Gastrocnemius medialis (tissue), 4 donors: ENCODE measurements at regions not wholly inside any gene's neighbourhood (a gene's known extent, or its start where the extent isn't known, plus 50 kb on each side); places are given as distances from the start of the nearest gene placed in this dataset.
A peak's percentile ranks its signal among the peaks of the same experiment; 100 is the strongest.

ENCODE experiments used
- ATAC-seq, 2 donors: fragments of 150-250 bp; one replicate each; pipeline ENCODE4 v1.9.1; 2016
- DNase-seq, 2 donors: peaks; one replicate each; pipeline ENCODE4 v3.0.0-alpha.2; 2019
- H3K27ac ChIP-seq, 4 donors: fragments of 200-600 bp; sonication (generic); 1 replicate in 1 of 4; 2 replicates in 3 of 4; pipeline ENCODE4 v1.5.1; 2016 to 2018; ENCODE audit warnings: mild to moderate bottlenecking in 2 of 4, moderate library complexity in 1 of 4
- H3K27me3 ChIP-seq, 3 donors: fragments of 200-600 bp; sonication (generic) in 2 of 3; 1 replicate in 1 of 3; 2 replicates in 2 of 3; pipeline versions ENCODE4 v1.5.1 to v1.6.0; 2016 to 2019; ENCODE audit warnings: mild to moderate bottlenecking in 1 of 3, moderate library complexity in 1 of 3
- H3K36me3 ChIP-seq, 2 donors: fragments of 200-600 bp; sonication (generic) in 1 of 2; one replicate each; pipeline ENCODE4 v1.5.1; 2017 to 2018
- H3K4me1 ChIP-seq, 2 donors: fragments of 200-600 bp; sonication (generic) in 1 of 2; one replicate each; pipeline ENCODE4 v1.5.1; 2016 to 2017; ENCODE audit warnings: mild to moderate bottlenecking in 2 of 2
- H3K4me3 ChIP-seq, 4 donors: fragments of 200-600 bp; sonication (generic) in 3 of 4; 1 replicate in 1 of 4; 2 replicates in 3 of 4; pipeline ENCODE4 v1.5.1; 2016 to 2019; ENCODE audit warnings: mild to moderate bottlenecking in 2 of 4
- H3K9me3 ChIP-seq, 3 donors: fragments of 200-600 bp; sonication (generic) in 2 of 3; 1 replicate in 1 of 3; 2 replicates in 2 of 3; pipeline ENCODE4 v1.5.1; 2016 to 2019
- CTCF ChIP-seq, 5 experiments: fragments of 450-650 bp in 3 of 5; fragments of 200-600 bp in 2 of 5; sonication (generic) in 2 of 5; IDR thresholded peaks in 4 of 5; conservative IDR thresholded peaks in 1 of 5; 1 replicate in 4 of 5; 2 replicates in 1 of 5; pipeline ENCODE4 v1.5.1; 2016 to 2019; ENCODE audit warnings: antibody characterized with exemption in 5 of 5, mild to moderate bottlenecking in 3 of 5, moderate library complexity in 3 of 5
- POLR2A ChIP-seq, 2 donors: fragments of 450-650 bp; IDR thresholded peaks; one replicate each; pipeline ENCODE4 v1.6.1; 2017; ENCODE audit warnings: antibody characterized with exemption in 2 of 2, mild to moderate bottlenecking in 2 of 2, moderate library complexity in 2 of 2
- in situ Hi-C, 4 donors: fragments of 200-750 bp; cut with MboI; loops; one replicate each; pipeline versions ENCODE4 v1.15.0 to v1.8.0; 2017; ENCODE audit warnings: low sequenced_read_pairs in 4 of 4
- intact Hi-C: fragments of 100-400 bp; cut with DNase I; formaldehyde crosslinking; loops from one replicate; pipeline ENCODE4 v1.15.1; 2023; ENCODE audit warnings: low total_unique reads

- peak; percentile 85 to 93 for DNase-seq
- peak overlapping the region; percentile 38 to 56 (median 52) for H3K4me3 ChIP-seq
- H3K27ac ChIP-seq = peak overlapping the region; percentile 85 to 94 (median 92)
- in situ Hi-C loops = loop anchor here in 1 of 4 donors (25.0 kb wide), 1 partner anchor 169 kb away; the partner anchor contains the start of gene ZBTB18
- H3K27me3 ChIP-seq = no peaks in the 10 kb centered on the region
- ATAC-seq = peak; percentile 84 to 89
- no peaks in the 10 kb centered on the region for H3K9me3 ChIP-seq
- intact Hi-C loops = loop anchor here (1.0 to 10.0 kb wide), 5 partner anchors 17 to 977 kb away; partner anchors contain the start of genes CEP170 and SDCCAG8
- TF ChIP-seq POLR2A (IDR thresholded peaks at IDR 0.05) (peak in 1 of 2 donors; percentile 30), CTCF (IDR thresholded peaks at IDR 0.05 in 4 of 5, conservative IDR thresholded peaks at IDR 0.05 in 1 of 5) (no peak)
- H3K4me1 ChIP-seq = peaks cover 15 to 23% of the 10 kb centered on the region in 2 donors
- no peaks in the 10 kb centered on the region for H3K36me3 ChIP-seq
These were observed 180.7 kb downstream of the ZBTB18 start for GRCh38 chr1:244231572-244232315.

- Histone ChIP-seq H3K4me3 (peak overlapping the region; percentile 6 to 36 (median 24)), H3K36me3 (no peaks in the 10 kb centered on the region), H3K4me1 (peaks cover 15 to 23% of the 10 kb centered on the region in 2 donors), H3K27ac (peak overlapping the region; percentile 75 to 94 (median 80)), H3K9me3 (no peaks in the 10 kb centered on the region), H3K27me3 (no peaks in the 10 kb centered on the region)
- in situ Hi-C loops (loop anchor here in 1 of 4 donors (25.0 kb wide), 1 partner anchor 172 kb away; the partner anchor contains the start of gene ZBTB18), intact Hi-C loops (loop anchor here (5.0 to 10.0 kb wide), 3 partner anchors 38 to 979 kb away; partner anchors contain the start of genes CEP170 and SDCCAG8)
- peak; percentile 35 to 42 for TF ChIP-seq POLR2A (IDR thresholded peaks at IDR 0.05)
- peak in 1 of 5 experiments; percentile 16 for TF ChIP-seq CTCF (IDR thresholded peaks at IDR 0.05 in 4 of 5, conservative IDR thresholded peaks at IDR 0.05 in 1 of 5)
- DNase-seq = peak; percentile 63 to 86
- peak; percentile 35 to 56 for ATAC-seq
These were observed 183.0 kb downstream of the ZBTB18 start for GRCh38 chr1:244234009-244234643.

- no peak for TF ChIP-seq POLR2A (IDR thresholded peaks at IDR 0.05)
- no peak for TF ChIP-seq CTCF (IDR thresholded peaks at IDR 0.05 in 4 of 5, conservative IDR thresholded peaks at IDR 0.05 in 1 of 5)
- Histone ChIP-seq H3K36me3 (no peaks in the 10 kb centered on the region), H3K27me3 (no peaks in the 10 kb centered on the region), H3K4me1 (peaks cover 15 to 23% of the 10 kb centered on the region in 2 donors), H3K4me3 (no peak overlapping the region), H3K27ac (peak overlapping the region; percentile 75 to 94 (median 80)), H3K9me3 (no peaks in the 10 kb centered on the region)
- in situ Hi-C loops (loop anchor here in 1 of 4 donors (25.0 kb wide), 1 partner anchor 173 kb away; the partner anchor contains the start of gene ZBTB18), intact Hi-C loops (loop anchor here (10.0 kb wide), 1 partner anchor 980 kb away; the partner anchor contains the start of genes CEP170 and SDCCAG8)
- ATAC-seq (no peak), DNase-seq (no peak)
These were observed 184.1 kb downstream of the ZBTB18 start for GRCh38 chr1:244235157-244235556.

- Histone ChIP-seq H3K4me3 (no peak overlapping the region), H3K36me3 (no peaks in the 10 kb centered on the region), H3K27ac (no peak overlapping the region), H3K27me3 (no peaks in the 10 kb centered on the region), H3K4me1 (peaks cover 8 to 18% of the 10 kb centered on the region in 2 donors), H3K9me3 (no peaks in the 10 kb centered on the region)
- in situ Hi-C loops (loop anchor here in 1 of 4 donors (25.0 kb wide), 1 partner anchor 174 kb away; the partner anchor contains the start of gene ZBTB18), intact Hi-C loops (loop anchor here (10.0 kb wide), 1 partner anchor 981 kb away; the partner anchor contains the start of genes CEP170 and SDCCAG8)
- no peak for TF ChIP-seq POLR2A (IDR thresholded peaks at IDR 0.05)
- TF ChIP-seq CTCF (IDR thresholded peaks at IDR 0.05 in 4 of 5, conservative IDR thresholded peaks at IDR 0.05 in 1 of 5) = no peak
- DNase-seq (no peak), ATAC-seq (no peak)
These were observed 185.0 kb downstream of the ZBTB18 start for GRCh38 chr1:244236101-244236500.
